ENCODE measurements at regions not wholly inside any gene's neighbourhood (a gene's known extent, or its start where the extent isn't known, plus 50 kb on each side); places are given as distances from the start of the nearest gene placed in this dataset.

DNA sequence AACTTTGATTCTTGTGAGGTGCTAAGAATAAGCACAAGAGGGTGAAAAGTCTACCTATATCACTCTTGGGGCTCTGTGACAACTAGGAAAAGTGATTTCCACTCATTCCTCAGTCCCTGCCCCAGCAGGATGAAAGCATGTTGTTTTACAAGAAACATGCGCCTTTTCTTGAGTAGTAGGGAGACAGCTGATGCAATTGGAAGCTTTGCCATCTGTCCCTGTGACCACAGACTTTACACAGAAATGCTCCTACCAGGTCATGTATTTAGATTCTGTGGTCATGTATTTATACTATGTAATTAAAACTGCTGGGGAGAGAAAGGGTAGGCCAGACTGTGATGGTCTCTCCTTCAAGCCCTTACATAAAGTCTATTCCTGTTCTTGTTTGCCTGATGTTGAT is 445.5 kb downstream of the PTPRC start:
- TF ChIP-seq, protein P1, sequence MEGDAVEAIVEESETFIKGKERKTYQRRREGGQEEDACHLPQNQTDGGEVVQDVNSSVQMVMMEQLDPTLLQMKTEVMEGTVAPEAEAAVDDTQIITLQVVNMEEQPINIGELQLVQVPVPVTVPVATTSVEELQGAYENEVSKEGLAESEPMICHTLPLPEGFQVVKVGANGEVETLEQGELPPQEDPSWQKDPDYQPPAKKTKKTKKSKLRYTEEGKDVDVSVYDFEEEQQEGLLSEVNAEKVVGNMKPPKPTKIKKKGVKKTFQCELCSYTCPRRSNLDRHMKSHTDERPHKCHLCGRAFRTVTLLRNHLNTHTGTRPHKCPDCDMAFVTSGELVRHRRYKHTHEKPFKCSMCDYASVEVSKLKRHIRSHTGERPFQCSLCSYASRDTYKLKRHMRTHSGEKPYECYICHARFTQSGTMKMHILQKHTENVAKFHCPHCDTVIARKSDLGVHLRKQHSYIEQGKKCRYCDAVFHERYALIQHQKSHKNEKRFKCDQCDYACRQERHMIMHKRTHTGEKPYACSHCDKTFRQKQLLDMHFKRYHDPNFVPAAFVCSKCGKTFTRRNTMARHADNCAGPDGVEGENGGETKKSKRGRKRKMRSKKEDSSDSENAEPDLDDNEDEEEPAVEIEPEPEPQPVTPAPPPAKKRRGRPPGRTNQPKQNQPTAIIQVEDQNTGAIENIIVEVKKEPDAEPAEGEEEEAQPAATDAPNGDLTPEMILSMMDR (IDR thresholded peaks at IDR 0.05; ENCODE audit: poor library complexity, severe bottlenecking), result no peak
- TF ChIP-seq POLR2AphosphoS5 (IDR thresholded peaks at IDR 0.05), result no peak
- TF ChIP-seq REST (IDR thresholded peaks at IDR 0.05; ENCODE audit: borderline replicate concordance), result no peak
- no peak for TF ChIP-seq EZH2 (IDR thresholded peaks at IDR 0.05; ENCODE audit: borderline replicate concordance, insufficient read depth, low read length, poor library complexity, severe bottlenecking)
- no peak for TF ChIP-seq EP300 (conservative IDR thresholded peaks at IDR 0.05; ENCODE audit: poor library complexity, severe bottlenecking)
- no peak for TF ChIP-seq SMC3 (conservative IDR thresholded peaks at IDR 0.05; ENCODE audit: poor library complexity)
- TF ChIP-seq RAD21 (conservative IDR thresholded peaks at IDR 0.05), result no peak
- no peak for TF ChIP-seq TAF1 (IDR thresholded peaks at IDR 0.05; ENCODE audit: low read depth)
- no peak for TF ChIP-seq MXI1 (conservative IDR thresholded peaks at IDR 0.05; ENCODE audit: poor library complexity, severe bottlenecking)

Data from neural cell (in vitro differentiated cells).